Right lobe of liver (tissue), 6 donors: ENCODE measurements at regions not wholly inside any gene's neighbourhood (a gene's known extent, or its start where the extent isn't known, plus 50 kb on each side); places are given as distances from the start of the nearest gene placed in this dataset.

Experiments used
- ATAC-seq, 4 donors: fragments of 200-7000 bp; cut with Tn5 transposase; one replicate each; pipeline ENCODE4 v1.9.1; 2020; ENCODE audit warnings: mild to moderate bottlenecking in 4 of 4, moderate library complexity in 4 of 4
- DNase-seq, 3 donors: peaks; one replicate each; pipeline ENCODE4 v3.0.0-alpha.2; 2020
- H3K27ac ChIP-seq, 3 donors: fragments of 200-600 bp; one replicate each; pipeline ENCODE4 v1.8.0; 2022
- H3K27me3 ChIP-seq, 2 donors: fragments of 200-600 bp; one replicate each; pipeline ENCODE4 v1.8.0; 2022
- H3K36me3 ChIP-seq, 4 donors: fragments of 200-600 bp; sonication (generic) in 1 of 4; one replicate each; pipeline versions ENCODE4 v1.5.1 to v1.8.0; 2017 to 2022; ENCODE audit warnings: control low read depth in 1 of 4
- H3K4me1 ChIP-seq, 4 donors: fragments of 200-600 bp; sonication (generic) in 1 of 4; one replicate each; pipeline versions ENCODE4 v1.5.1 to v1.8.0; 2017 to 2022; ENCODE audit warnings: control low read depth in 1 of 4
- H3K4me3 ChIP-seq, 3 donors: fragments of 200-600 bp; one replicate each; pipeline ENCODE4 v1.8.0; 2022
- H3K9me3 ChIP-seq, 4 donors: fragments of 200-600 bp; sonication (generic) in 1 of 4; one replicate each; pipeline versions ENCODE4 v1.5.1 to v1.8.0; 2017 to 2022; ENCODE audit warnings: control low read depth in 1 of 4
- POLR2A ChIP-seq: fragments of 450-650 bp; IDR thresholded peaks from one replicate; pipeline ENCODE4 v1.6.1; 2017; ENCODE audit warnings: antibody characterized with exemption, mild to moderate bottlenecking
- WGBS: methylation state at CpG from one replicate; pipeline ENCODE4 v1.1.6; 2018; ENCODE audit warnings: low coverage, low lambda C conversion rate; ENCODE audit not compliant: insufficient coverage; ENCODE audit errors: missing lambda C conversion rate; 5-methylcytosine and 5-hydroxymethylcytosine counted together
- intact Hi-C, 2 donors: fragments of 100-400 bp; cut with DNase I; formaldehyde crosslinking; loops; one replicate each; pipeline versions ENCODE4 v1.11.2 to v1.14.1; 2022
- TF ChIP-seq, protein P1 (sequence below), 4 donors: fragments of 200-600 bp in 3 of 4; fragments of 450-650 bp in 1 of 4; IDR thresholded peaks; one replicate each; pipeline versions ENCODE4 v1.5.1 to v1.8.0; 2016 to 2022; ENCODE audit warnings: antibody characterized with exemption in 4 of 4, mild to moderate bottlenecking in 2 of 4
- donor health status: DM: no; HTN: yes; CAD: no.
- donor health status: DM: no; HTN: no; CAD: no.
- donor health status: DM: no; HTN: no; CAD: no.
- donor health status: DM: no; HTN: yes; CAD: no.
- donor health status: DM: no; HTN: yes; CAD: no.

DNA sequence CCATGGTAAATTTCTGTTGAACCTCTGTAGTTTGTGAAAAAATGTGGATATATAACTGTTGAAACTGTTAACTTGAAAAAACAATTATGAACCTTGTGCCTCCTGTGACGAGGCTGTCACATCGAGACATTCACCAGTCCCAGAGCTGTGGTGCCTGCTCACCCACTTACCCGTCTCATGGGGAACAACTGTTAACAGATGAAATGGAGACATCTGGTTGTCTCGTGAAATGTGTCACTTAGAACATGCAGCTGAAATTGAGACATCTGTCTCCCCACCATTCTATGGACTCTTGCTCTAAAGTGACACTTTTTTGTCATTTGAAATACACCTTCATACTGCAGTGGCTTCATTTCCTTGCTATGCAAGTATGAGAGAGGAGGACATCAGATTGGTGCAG is 240.6 kb downstream of the GXYLT1 start:
- H3K4me3 ChIP-seq, result no peak overlapping the region

GRCh38 chr12:41903014-41903708 is 241.5 kb downstream of the GXYLT1 start:
- Histone ChIP-seq H3K4me3 (no peak overlapping the region), H3K4me1 (no peaks in the 10 kb centered on the region), H3K36me3 (no peaks in the 10 kb centered on the region), H3K9me3 (peaks cover 0 to 3% (median 0%) of the 10 kb centered on the region in 4 donors), H3K27ac (no peak overlapping the region), H3K27me3 (no peaks in the 10 kb centered on the region)
- ATAC-seq (peak; percentile 34 to 71 (median 48)), DNase-seq (no peak)
- TF ChIP-seq POLR2A, result no peak
- TF ChIP-seq, protein P1, sequence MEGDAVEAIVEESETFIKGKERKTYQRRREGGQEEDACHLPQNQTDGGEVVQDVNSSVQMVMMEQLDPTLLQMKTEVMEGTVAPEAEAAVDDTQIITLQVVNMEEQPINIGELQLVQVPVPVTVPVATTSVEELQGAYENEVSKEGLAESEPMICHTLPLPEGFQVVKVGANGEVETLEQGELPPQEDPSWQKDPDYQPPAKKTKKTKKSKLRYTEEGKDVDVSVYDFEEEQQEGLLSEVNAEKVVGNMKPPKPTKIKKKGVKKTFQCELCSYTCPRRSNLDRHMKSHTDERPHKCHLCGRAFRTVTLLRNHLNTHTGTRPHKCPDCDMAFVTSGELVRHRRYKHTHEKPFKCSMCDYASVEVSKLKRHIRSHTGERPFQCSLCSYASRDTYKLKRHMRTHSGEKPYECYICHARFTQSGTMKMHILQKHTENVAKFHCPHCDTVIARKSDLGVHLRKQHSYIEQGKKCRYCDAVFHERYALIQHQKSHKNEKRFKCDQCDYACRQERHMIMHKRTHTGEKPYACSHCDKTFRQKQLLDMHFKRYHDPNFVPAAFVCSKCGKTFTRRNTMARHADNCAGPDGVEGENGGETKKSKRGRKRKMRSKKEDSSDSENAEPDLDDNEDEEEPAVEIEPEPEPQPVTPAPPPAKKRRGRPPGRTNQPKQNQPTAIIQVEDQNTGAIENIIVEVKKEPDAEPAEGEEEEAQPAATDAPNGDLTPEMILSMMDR (IDR thresholded peaks at IDR 0.05), result no peak
- intact Hi-C loops, result no loop called here
- 82% methylated on average over 6 of the region's 6 CpGs for WGBS

More for the DNA sequence above, 240.6 kb downstream of the GXYLT1 start:
- Histone ChIP-seq H3K27ac (no peak overlapping the region), H3K36me3 (no peaks in the 10 kb centered on the region), H3K4me1 (no peaks in the 10 kb centered on the region), H3K9me3 (peaks cover 0 to 3% (median 0%) of the 10 kb centered on the region in 4 donors), H3K27me3 (no peaks in the 10 kb centered on the region)
- TF ChIP-seq, protein P1 (IDR thresholded peaks at IDR 0.05), result no peak
- TF ChIP-seq POLR2A, result no peak
- ATAC-seq (no peak), DNase-seq (no peak)
- 23% methylated on average over 3 of the region's 4 CpGs for whole genome bisulfite sequencing
- intact Hi-C loops, result no loop called here

DNA sequence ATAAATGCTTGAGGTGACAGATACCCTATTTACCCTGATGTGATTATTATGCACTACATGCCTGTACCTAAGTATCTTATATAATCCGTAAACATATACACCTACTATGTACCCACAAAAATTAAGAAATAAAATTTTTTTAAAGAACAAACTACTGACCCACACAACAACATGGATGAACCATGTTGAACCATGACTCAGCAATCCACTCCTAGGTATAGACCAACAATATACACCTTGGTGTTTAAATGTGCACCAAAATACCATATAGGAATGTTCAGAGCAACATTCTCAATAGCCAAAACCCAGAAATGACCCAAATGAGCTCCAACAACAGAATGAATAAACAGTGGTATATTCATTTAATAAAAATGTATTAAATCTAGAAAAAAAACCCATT is 245.1 kb downstream of the GXYLT1 start:
- no peak overlapping the region for H3K27ac ChIP-seq
- peaks cover 0 to 3% (median 0%) of the 10 kb centered on the region in 4 donors for H3K9me3 ChIP-seq
- 89% methylated on average over 1 of the region's 1 CpG for WGBS
- no peaks in the 10 kb centered on the region for H3K4me1 ChIP-seq
- no peaks in the 10 kb centered on the region for H3K27me3 ChIP-seq
- no peak overlapping the region for H3K4me3 ChIP-seq
- intact Hi-C loops, result no loop called here
- ATAC-seq (no peak), DNase-seq (no peak)
- H3K36me3 ChIP-seq, result no peaks in the 10 kb centered on the region
- TF ChIP-seq, protein P1 (IDR thresholded peaks at IDR 0.05), result no peak
- no peak for TF ChIP-seq POLR2A

DNA sequence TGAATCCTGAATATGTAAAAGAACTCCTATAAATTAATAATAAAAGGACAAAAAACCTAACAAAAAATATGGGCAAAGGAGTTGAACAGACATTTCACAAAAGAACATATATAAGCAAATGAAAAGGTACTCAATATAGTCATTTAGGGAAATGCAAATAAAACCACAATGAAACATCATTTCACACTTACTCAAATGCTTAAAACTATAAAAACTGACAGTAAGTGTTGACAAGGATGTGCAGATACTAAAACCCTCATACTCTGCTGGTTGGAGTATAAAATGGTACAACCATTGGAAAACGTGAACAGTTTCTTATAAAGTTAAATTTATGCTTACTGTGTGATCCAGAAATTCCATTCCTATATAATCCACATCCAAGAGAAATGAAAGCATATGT is 247.1 kb downstream of the GXYLT1 start:
- 14% methylated on average over 1 of the region's 1 CpG for WGBS
- H3K27me3 ChIP-seq, result no peaks in the 10 kb centered on the region
- no peaks in the 10 kb centered on the region for H3K36me3 ChIP-seq
- H3K4me1 ChIP-seq, result no peaks in the 10 kb centered on the region
- H3K27ac ChIP-seq, result no peak overlapping the region
- no peak for ATAC-seq
- H3K4me3 ChIP-seq, result no peak overlapping the region
- intact Hi-C loops, result no loop called here
- no peak for TF ChIP-seq POLR2A
- TF ChIP-seq, protein P1 (IDR thresholded peaks at IDR 0.05), result no peak
- peaks cover 0 to 3% (median 0%) of the 10 kb centered on the region in 4 donors for H3K9me3 ChIP-seq
- DNase-seq, result no peak
